22Rv1 (cell line): ENCODE measurements at regions not wholly inside any gene's neighbourhood (a gene's known extent, or its start where the extent isn't known, plus 50 kb on each side); places are given as distances from the start of the nearest gene placed in this dataset.

Experiments
- CTCF ChIP-seq: fragments of 450-650 bp; IDR thresholded peaks from 2 replicates; pipeline ENCODE4 v1.5.1; 2017; ENCODE audit warnings: mild to moderate bottlenecking
- ZFX ChIP-seq: fragments of 450-650 bp; IDR thresholded peaks from 2 replicates; pipeline ENCODE4 v1.6.1; 2017; ENCODE audit warnings: antibody characterized with exemption, borderline replicate concordance

- no peak for TF ChIP-seq CTCF
- TF ChIP-seq ZFX, result no peak
Measured at GRCh38 chr3:124213641-124214040, 221.7 kb upstream of the ROPN1 start.
